K562 (cell line): ENCODE measurements at regions not wholly inside any gene's neighbourhood (a gene's known extent, or its start where the extent isn't known, plus 50 kb on each side); places are given as distances from the start of the nearest gene placed in this dataset.

ENCODE experiments used
- ATAC-seq: fragments of 200-7000 bp; cut with Tn5 transposase; 3 replicates; pipeline ENCODE4 v1.9.1; 2020; ENCODE audit warnings: moderate library complexity
- BruUV-seq: library from RNA; stranded (reverse); fragments of 400-500 nt; replicated peaks from 2 replicates; lab custom pipeline; 2021; lab: Mats Ljungman, UMichigan
- CTCF ChIA-PET: fragments of 300-600 bp; formaldehyde crosslinking; extraction: SDS; loops from one replicate; lab custom pipeline; 2021; ENCODE audit warnings: low intra/inter-chr PET ratio; lab: Yijun Ruan, JAX
- POLR2A ChIA-PET: fragments of 300-600, 350-650 bp; sonication (Branson Sonifier 250); formaldehyde crosslinking; extraction: SDS; loops from one replicate; lab custom pipeline; 2021; ENCODE audit warnings: antibody characterized with exemption, inconsistent platforms; lab: Yijun Ruan, JAX
- DNase-seq, 4 experiments: peaks; one replicate each; pipeline versions ENCODE4 v3.0.0 to v3.0.0-alpha.2; 2011 to 2018; ENCODE audit warnings: low spot score in 3 of 4, mixed read lengths in 3 of 4; ENCODE audit errors: extremely low read depth in 1 of 4
- FAIRE-seq: peaks from 2 replicates; lab custom pipeline; 2011; peaks lifted over from hg19 to GRCh38; lab: Jason Lieb, UNC
- H2AFZ ChIP-seq: 2 replicates; pipeline ENCODE4 v1.6.0; 2011; ENCODE audit warnings: low read depth, low read length, control low read depth, inconsistent platforms
- H3K27ac ChIP-seq: fragments of 200-600 bp; 3 replicates; pipeline ENCODE4 v1.8.0; 2011; ENCODE audit warnings: low read depth, mild to moderate bottlenecking, control low read depth, inconsistent platforms, low read length, moderate library complexity, mixed read lengths; ENCODE audit errors: extremely low read depth
- H3K27me3 ChIP-seq, 2 experiments: fragments of 300-600 bp in 1 of 2; 2 replicates in 1 of 2; 3 replicates in 1 of 2; pipeline versions ENCODE4 v1.6.0 to v1.8.0; 2011; ENCODE audit warnings: inconsistent platforms in 2 of 2, low read length in 2 of 2, mild to moderate bottlenecking in 1 of 2, mixed read lengths in 1 of 2, moderate library complexity in 1 of 2; ENCODE audit not compliant: control insufficient read depth in 2 of 2, insufficient read depth in 2 of 2
- H3K36me3 ChIP-seq: fragments of 300-600 bp; 3 replicates; pipeline ENCODE4 v1.8.0; 2011; ENCODE audit warnings: mild to moderate bottlenecking, low read length, inconsistent platforms; ENCODE audit not compliant: control insufficient read depth, insufficient read depth
- H3K4me1 ChIP-seq, 2 experiments: fragments of 200-600 bp in 1 of 2; replicated peaks in 1 of 2; 2 replicates in 1 of 2; 3 replicates in 1 of 2; pipeline versions ENCODE4 v1.5.1 to v1.8.0; 2011; ENCODE audit warnings: inconsistent platforms in 2 of 2, low read length in 2 of 2, mild to moderate bottlenecking in 1 of 2, mixed read lengths in 1 of 2, moderate library complexity in 1 of 2; ENCODE audit not compliant: control insufficient read depth in 2 of 2, insufficient read depth in 2 of 2
- H3K4me2 ChIP-seq: 2 replicates; pipeline ENCODE4 v1.6.1; 2011; ENCODE audit warnings: low read length, control low read depth, inconsistent platforms, mixed read lengths; ENCODE audit not compliant: insufficient read depth
- H3K4me3 ChIP-seq: fragments of 200-600 bp; sonication (generic), shearing (Covaris generic); 2 replicates; pipeline ENCODE4 v1.5.1; 2016; ENCODE audit warnings: control low read depth, inconsistent platforms
- H3K79me2 ChIP-seq: fragments of 200-600 bp; 3 replicates; pipeline ENCODE4 v1.8.0; 2011; ENCODE audit warnings: low read length, inconsistent platforms; ENCODE audit not compliant: control insufficient read depth, insufficient read depth
- H3K9ac ChIP-seq, 2 experiments: 2 replicates each; pipeline versions ENCODE4 v1.6.0 to v1.6.1; 2011; ENCODE audit warnings: low read depth in 2 of 2, low read length in 2 of 2, control low read depth in 1 of 2, inconsistent platforms in 1 of 2, mild to moderate bottlenecking in 1 of 2, mixed read lengths in 1 of 2; ENCODE audit not compliant: insufficient read depth in 1 of 2
- H3K9me1 ChIP-seq: one replicate; pipeline ENCODE4 v1.6.0; 2011; ENCODE audit warnings: inconsistent platforms, mild to moderate bottlenecking, low read length, moderate library complexity; ENCODE audit not compliant: control insufficient read depth, insufficient read depth
- H3K9me3 ChIP-seq: replicated peaks from 2 replicates; pipeline ENCODE4 v1.5.1; 2011; ENCODE audit warnings: low read depth, low read length, inconsistent platforms; ENCODE audit not compliant: control insufficient read depth, insufficient read depth
- H4K20me1 ChIP-seq: replicated peaks from 2 replicates; pipeline ENCODE4 v1.6.1; 2011; ENCODE audit warnings: low read length, inconsistent platforms, mixed read lengths; ENCODE audit not compliant: control insufficient read depth, insufficient read depth
- ADNP ChIP-seq: fragments of 200-800 bp; sonication (Bioruptor generic); IDR thresholded peaks from 2 replicates; pipeline ENCODE4 v1.6.1; 2016; ENCODE audit warnings: missing genetic modification characterization, missing compliant biosample characterization
- ARID1B ChIP-seq: fragments of 450-650 bp; IDR thresholded peaks from 2 replicates; pipeline ENCODE4 v1.6.1; 2016; ENCODE audit warnings: antibody characterized with exemption, mild to moderate bottlenecking, inconsistent platforms
- ESRRA ChIP-seq: fragments of 450-650 bp; IDR thresholded peaks from 2 replicates; pipeline ENCODE4 v1.6.1; 2014; ENCODE audit warnings: low read depth, mild to moderate bottlenecking, moderate library complexity, borderline replicate concordance
- FOXK1 ChIP-seq: sonication (generic); formaldehyde crosslinking; IDR thresholded peaks from 2 replicates; pipeline ENCODE4 v1.8.0; 2022; ENCODE audit warnings: missing genetic modification reagents, mild to moderate bottlenecking, borderline replicate concordance
- HNRNPK ChIP-seq: fragments of 200-400 bp; formaldehyde crosslinking; IDR thresholded peaks from one replicate; pipeline ENCODE4 v1.6.1; 2018; ENCODE audit warnings: mild to moderate bottlenecking, low read depth, low read length; ENCODE audit not compliant: poor library complexity, severe bottlenecking
- NFIX ChIP-seq: fragments of 250-450 bp; sonication (Bioruptor Pico); IDR thresholded peaks from 2 replicates; pipeline ENCODE4 v1.4.0; 2020; ENCODE audit warnings: low read depth, mild to moderate bottlenecking, moderate library complexity
- POLR3G ChIP-seq: IDR thresholded peaks from 2 replicates; pipeline ENCODE4 v1.6.1; 2011; ENCODE audit not compliant: insufficient read length, insufficient replicate concordance; ENCODE audit errors: extremely low read depth
- RBM17 ChIP-seq: fragments of 200-400 bp; formaldehyde crosslinking; IDR thresholded peaks from 2 replicates; pipeline ENCODE4 v1.6.1; 2017; ENCODE audit warnings: low read depth, mild to moderate bottlenecking, low read length, borderline replicate concordance
- SIRT6 ChIP-seq: IDR thresholded peaks from one replicate; pipeline ENCODE4 v1.6.1; 2012; ENCODE audit warnings: low read depth, mild to moderate bottlenecking, control low read depth, inconsistent platforms, low read length, moderate library complexity
- SP2 ChIP-seq: IDR thresholded peaks from 2 replicates; pipeline ENCODE4 v1.6.1; 2011; ENCODE audit warnings: mild to moderate bottlenecking, low read depth, low read length, moderate library complexity; ENCODE audit not compliant: poor library complexity, severe bottlenecking; ENCODE audit errors: extremely low read depth
- ZNF134 ChIP-seq: fragments of 250-450 bp; sonication (Bioruptor Pico); conservative IDR thresholded peaks from 2 replicates; pipeline ENCODE4 v1.4.0; 2020
- ZNF354B ChIP-seq: fragments of 250-450 bp; sonication (Bioruptor Pico); IDR thresholded peaks from 2 replicates; pipeline ENCODE4 v1.4.0; 2020
- WGBS: fragments of 100-300 bp; shearing (Covaris generic); methylation state at CpG from one replicate; pipeline ENCODE4 v1.1.6; 2016; ENCODE audit warnings: low coverage, mixed read lengths; ENCODE audit not compliant: insufficient coverage; ENCODE audit errors: missing lambda C conversion rate; 5-methylcytosine and 5-hydroxymethylcytosine counted together
- in situ Hi-C: fragments of 300-500 bp; cut with MboI; formaldehyde crosslinking; loops from 4 replicates; pipeline ENCODE4 v1.15.0; 2018; ENCODE audit warnings: inconsistent platforms, mixed read lengths
- intact Hi-C: fragments of 100-400 bp; cut with micrococcal nuclease; formaldehyde crosslinking; loops from 2 replicates; pipeline ENCODE4 v1.14.2; 2022
- TF ChIP-seq, protein P1 (sequence below): sonication (generic); formaldehyde crosslinking; IDR thresholded peaks from 2 replicates; pipeline ENCODE4 v1.9.0; 2022; ENCODE audit warnings: mild to moderate bottlenecking, missing genetic modification reagents
- TF ChIP-seq, protein P2 (sequence below): sonication (generic); formaldehyde crosslinking; IDR thresholded peaks from 2 replicates; pipeline ENCODE4 v1.8.1; 2023; ENCODE audit warnings: mild to moderate bottlenecking, missing genetic modification reagents

GRCh38 chr3:88657459-88657858 lies 450.0 kb upstream of the EPHA3 start:
- Histone ChIP-seq H3K4me1 (no peaks in the 10 kb centered on the region), H2AFZ (no peak overlapping the region), H3K9me1 (no peaks in the 10 kb centered on the region), H4K20me1 (no peaks in the 10 kb centered on the region), H3K4me2 (no peak overlapping the region), H3K36me3 (no peaks in the 10 kb centered on the region), H3K27ac (no peak overlapping the region), H3K79me2 (no peaks in the 10 kb centered on the region), H3K9me3 (no peaks in the 10 kb centered on the region), H3K9ac (no peak overlapping the region), H3K27me3 (no peaks in the 10 kb centered on the region), H3K4me3 (no peak overlapping the region)
- in situ Hi-C loops (no loop called here), intact Hi-C loops (no loop called here)
- FAIRE-seq: no peak
- DNase-seq: no peak
- WGBS: no CpG with 5 or more reads among the region's 4 CpGs
- CTCF ChIA-PET: no interaction called here
- TF ChIP-seq ZNF134 (CRISPR knock-in tag) (no peak), ADNP (tag) (no peak), FOXK1 (no peak), SP2 (no peak), POLR3G (no peak), ZNF354B (CRISPR knock-in tag) (no peak), ESRRA (no peak)
- no TSS peak for BruUV-seq
- ATAC-seq: no peak
- POLR2A ChIA-PET: no interaction called here

- no peak overlapping the region for H3K27ac ChIP-seq
- WGBS: 0% methylated on average over 3 of the region's 3 CpGs
- ChIA-PET POLR2A (no interaction called here), CTCF (no interaction called here)
- no peaks in the 10 kb centered on the region for H3K36me3 ChIP-seq
- no TSS peak for BruUV-seq
- no peaks in the 10 kb centered on the region for H3K9me1 ChIP-seq
- no peak overlapping the region for H3K9ac ChIP-seq
- DNase-seq (no peak), ATAC-seq (no peak), FAIRE-seq (no peak)
- in situ Hi-C loops (no loop called here), intact Hi-C loops (no loop called here)
- H3K27me3 ChIP-seq: no peaks in the 10 kb centered on the region
- no peaks in the 10 kb centered on the region for H3K9me3 ChIP-seq
- H3K4me2 ChIP-seq: no peak overlapping the region
- H3K4me3 ChIP-seq: no peak overlapping the region
- H3K4me1 ChIP-seq: no peaks in the 10 kb centered on the region
- H2AFZ ChIP-seq: no peak overlapping the region
- no peaks in the 10 kb centered on the region for H4K20me1 ChIP-seq
- H3K79me2 ChIP-seq: no peaks in the 10 kb centered on the region
- TF ChIP-seq NFIX (no peak), HNRNPK (no peak), SIRT6 (no peak), RBM17 (no peak), ARID1B (no peak)
- TF ChIP-seq, protein P1, sequence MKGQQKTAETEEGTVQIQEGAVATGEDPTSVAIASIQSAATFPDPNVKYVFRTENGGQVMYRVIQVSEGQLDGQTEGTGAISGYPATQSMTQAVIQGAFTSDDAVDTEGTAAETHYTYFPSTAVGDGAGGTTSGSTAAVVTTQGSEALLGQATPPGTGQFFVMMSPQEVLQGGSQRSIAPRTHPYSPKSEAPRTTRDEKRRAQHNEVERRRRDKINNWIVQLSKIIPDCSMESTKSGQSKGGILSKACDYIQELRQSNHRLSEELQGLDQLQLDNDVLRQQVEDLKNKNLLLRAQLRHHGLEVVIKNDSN: no peak
- TF ChIP-seq, protein P2, sequence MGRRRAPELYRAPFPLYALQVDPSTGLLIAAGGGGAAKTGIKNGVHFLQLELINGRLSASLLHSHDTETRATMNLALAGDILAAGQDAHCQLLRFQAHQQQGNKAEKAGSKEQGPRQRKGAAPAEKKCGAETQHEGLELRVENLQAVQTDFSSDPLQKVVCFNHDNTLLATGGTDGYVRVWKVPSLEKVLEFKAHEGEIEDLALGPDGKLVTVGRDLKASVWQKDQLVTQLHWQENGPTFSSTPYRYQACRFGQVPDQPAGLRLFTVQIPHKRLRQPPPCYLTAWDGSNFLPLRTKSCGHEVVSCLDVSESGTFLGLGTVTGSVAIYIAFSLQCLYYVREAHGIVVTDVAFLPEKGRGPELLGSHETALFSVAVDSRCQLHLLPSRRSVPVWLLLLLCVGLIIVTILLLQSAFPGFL (CRISPR knock-in tag): no peak
Measured at GRCh38 chr3:88661433-88661824, 446.0 kb upstream of the EPHA3 start.
